Hepatocyte (in vitro differentiated cells): ENCODE measurements at regions not wholly inside any gene's neighbourhood (a gene's known extent, or its start where the extent isn't known, plus 50 kb on each side); places are given as distances from the start of the nearest gene placed in this dataset.

Experiments used
- DNase-seq: peaks from one replicate; pipeline ENCODE4 v3.0.0-alpha.2; 2016; ENCODE audit warnings: low spot score
- H2AFZ ChIP-seq: fragments of 200-600 bp; sonication (generic); 2 replicates; pipeline ENCODE4 v1.6.0; 2016; ENCODE audit warnings: antibody characterized with exemption, mild to moderate bottlenecking
- H3K27ac ChIP-seq: fragments of 200-600 bp; sonication (generic); 2 replicates; pipeline ENCODE4 v1.5.1; 2016; ENCODE audit warnings: mild to moderate bottlenecking
- H3K27me3 ChIP-seq: fragments of 200-600 bp; sonication (generic); 2 replicates; pipeline ENCODE4 v1.6.1; 2016
- H3K36me3 ChIP-seq: fragments of 200-600 bp; sonication (generic); replicated peaks from 2 replicates; pipeline ENCODE4 v1.5.1; 2016; ENCODE audit warnings: low read depth; ENCODE audit not compliant: insufficient read depth
- H3K4me1 ChIP-seq: fragments of 200-600 bp; sonication (generic); 2 replicates; pipeline ENCODE4 v1.5.1; 2016; ENCODE audit warnings: mild to moderate bottlenecking, moderate library complexity; ENCODE audit not compliant: insufficient read depth
- H3K4me2 ChIP-seq: fragments of 200-600 bp; sonication (generic); 2 replicates; pipeline ENCODE4 v1.6.0; 2016
- H3K4me3 ChIP-seq: fragments of 200-600 bp; sonication (generic); 2 replicates; pipeline ENCODE4 v1.5.1; 2016; ENCODE audit warnings: mild to moderate bottlenecking
- H3K79me2 ChIP-seq: fragments of 200-600 bp; sonication (generic); 2 replicates; pipeline ENCODE4 v1.6.0; 2017; ENCODE audit warnings: mild to moderate bottlenecking
- H3K9me2 ChIP-seq: fragments of 200-600 bp; sonication (generic); replicated peaks from 2 replicates; pipeline ENCODE4 v1.6.0; 2017; ENCODE audit warnings: mild to moderate bottlenecking; ENCODE audit not compliant: insufficient read depth
- H3K9me3 ChIP-seq: fragments of 200-600 bp; sonication (generic); 2 replicates; pipeline ENCODE4 v1.5.1; 2016; ENCODE audit warnings: low read depth, mild to moderate bottlenecking
- H4K20me1 ChIP-seq: fragments of 200-600 bp; sonication (generic); 2 replicates; pipeline ENCODE4 v1.6.0; 2016; ENCODE audit warnings: mild to moderate bottlenecking; ENCODE audit not compliant: insufficient read depth, poor library complexity, severe bottlenecking
- EZH2 ChIP-seq: fragments of 200-600 bp; sonication (generic); IDR thresholded peaks from 2 replicates; pipeline ENCODE4 v1.6.1; 2016; ENCODE audit warnings: antibody characterized with exemption, mild to moderate bottlenecking, borderline replicate concordance
- EZH2phosphoT487 ChIP-seq: fragments of 200-600 bp; sonication (generic); IDR thresholded peaks from one replicate; pipeline ENCODE4 v1.6.1; 2018; ENCODE audit warnings: antibody characterized with exemption, mild to moderate bottlenecking, low read depth, moderate library complexity; ENCODE audit not compliant: unreplicated experiment, severe bottlenecking
- WGBS: methylation state at CpG from one replicate; pipeline ENCODE4 v1.1.6; 2016; ENCODE audit warnings: low lambda C conversion rate; ENCODE audit errors: missing lambda C conversion rate; 5-methylcytosine and 5-hydroxymethylcytosine counted together
- TF ChIP-seq, protein P1 (sequence below): fragments of 200-600 bp; sonication (generic); IDR thresholded peaks from 2 replicates; pipeline ENCODE4 v1.5.1; 2016; ENCODE audit warnings: antibody characterized with exemption, mild to moderate bottlenecking; ENCODE audit not compliant: poor library complexity

GRCh38 chr4:124536946-124537345 lies 175.6 kb downstream of the ANKRD50 start:
- Histone ChIP-seq H4K20me1 (no peaks in the 10 kb centered on the region), H3K4me3 (no peak overlapping the region), H3K27me3 (no peaks in the 10 kb centered on the region), H2AFZ (no peak overlapping the region), H3K9me3 (no peaks in the 10 kb centered on the region), H3K4me2 (no peak overlapping the region), H3K27ac (no peak overlapping the region), H3K9me2 (no peaks in the 10 kb centered on the region), H3K36me3 (no peaks in the 10 kb centered on the region), H3K79me2 (no peaks in the 10 kb centered on the region), H3K4me1 (peaks cover 13% of the 10 kb centered on the region)
- DNase-seq, result no peak
- WGBS, result 92% methylated on average over 4 of the region's 4 CpGs
- TF ChIP-seq EZH2phosphoT487, result no peak
- TF ChIP-seq, protein P1, sequence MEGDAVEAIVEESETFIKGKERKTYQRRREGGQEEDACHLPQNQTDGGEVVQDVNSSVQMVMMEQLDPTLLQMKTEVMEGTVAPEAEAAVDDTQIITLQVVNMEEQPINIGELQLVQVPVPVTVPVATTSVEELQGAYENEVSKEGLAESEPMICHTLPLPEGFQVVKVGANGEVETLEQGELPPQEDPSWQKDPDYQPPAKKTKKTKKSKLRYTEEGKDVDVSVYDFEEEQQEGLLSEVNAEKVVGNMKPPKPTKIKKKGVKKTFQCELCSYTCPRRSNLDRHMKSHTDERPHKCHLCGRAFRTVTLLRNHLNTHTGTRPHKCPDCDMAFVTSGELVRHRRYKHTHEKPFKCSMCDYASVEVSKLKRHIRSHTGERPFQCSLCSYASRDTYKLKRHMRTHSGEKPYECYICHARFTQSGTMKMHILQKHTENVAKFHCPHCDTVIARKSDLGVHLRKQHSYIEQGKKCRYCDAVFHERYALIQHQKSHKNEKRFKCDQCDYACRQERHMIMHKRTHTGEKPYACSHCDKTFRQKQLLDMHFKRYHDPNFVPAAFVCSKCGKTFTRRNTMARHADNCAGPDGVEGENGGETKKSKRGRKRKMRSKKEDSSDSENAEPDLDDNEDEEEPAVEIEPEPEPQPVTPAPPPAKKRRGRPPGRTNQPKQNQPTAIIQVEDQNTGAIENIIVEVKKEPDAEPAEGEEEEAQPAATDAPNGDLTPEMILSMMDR, result no peak
- no peak for TF ChIP-seq EZH2

GRCh38 chr4:124537971-124538370 lies 174.6 kb downstream of the ANKRD50 start:
- Histone ChIP-seq H4K20me1 (no peaks in the 10 kb centered on the region), H3K4me2 (no peak overlapping the region), H3K36me3 (no peaks in the 10 kb centered on the region), H3K4me3 (no peak overlapping the region), H3K27ac (no peak overlapping the region), H2AFZ (no peak overlapping the region), H3K27me3 (no peaks in the 10 kb centered on the region), H3K4me1 (peaks cover 13% of the 10 kb centered on the region), H3K79me2 (no peaks in the 10 kb centered on the region), H3K9me2 (no peaks in the 10 kb centered on the region), H3K9me3 (no peaks in the 10 kb centered on the region)
- TF ChIP-seq EZH2phosphoT487 (no peak), EZH2 (no peak)
- TF ChIP-seq, protein P1, result no peak
- DNase-seq, result no peak

GRCh38 chr4:124540014-124540413 lies 172.5 kb downstream of the ANKRD50 start:
- no peak overlapping the region for H3K27ac ChIP-seq
- H3K4me1 ChIP-seq, result peaks cover 4% of the 10 kb centered on the region
- H2AFZ ChIP-seq, result no peak overlapping the region
- no peaks in the 10 kb centered on the region for H4K20me1 ChIP-seq
- no peak for DNase-seq
- no peaks in the 10 kb centered on the region for H3K27me3 ChIP-seq
- H3K79me2 ChIP-seq, result no peaks in the 10 kb centered on the region
- no peaks in the 10 kb centered on the region for H3K9me3 ChIP-seq
- H3K36me3 ChIP-seq, result no peaks in the 10 kb centered on the region
- H3K9me2 ChIP-seq, result no peaks in the 10 kb centered on the region
- H3K4me2 ChIP-seq, result no peak overlapping the region
- TF ChIP-seq EZH2phosphoT487, result no peak
- TF ChIP-seq, protein P1, result no peak
- TF ChIP-seq EZH2, result no peak
- no peak overlapping the region for H3K4me3 ChIP-seq
- WGBS, result 93% methylated on average over 3 of the region's 3 CpGs
